IPS DF 19.7 (cell line): ENCODE measurements at regions not wholly inside any gene's neighbourhood (a gene's known extent, or its start where the extent isn't known, plus 50 kb on each side); places are given as distances from the start of the nearest gene placed in this dataset.
"Not testable (repeated sequence)": the region's sequence is repeated elsewhere in the genome, so short reads cannot be mapped to it uniquely, and the experiment has no call there.

Source experiments
- DNase-seq: peaks from one replicate; pipeline ENCODE4 v3.0.0-alpha.2; 2013; ENCODE audit warnings: low read depth, low spot score

- no peak for DNase-seq
Measured at GRCh38 chr11:59008947-59009346, 69.7 kb downstream of the GLYATL1 start.

DNA sequence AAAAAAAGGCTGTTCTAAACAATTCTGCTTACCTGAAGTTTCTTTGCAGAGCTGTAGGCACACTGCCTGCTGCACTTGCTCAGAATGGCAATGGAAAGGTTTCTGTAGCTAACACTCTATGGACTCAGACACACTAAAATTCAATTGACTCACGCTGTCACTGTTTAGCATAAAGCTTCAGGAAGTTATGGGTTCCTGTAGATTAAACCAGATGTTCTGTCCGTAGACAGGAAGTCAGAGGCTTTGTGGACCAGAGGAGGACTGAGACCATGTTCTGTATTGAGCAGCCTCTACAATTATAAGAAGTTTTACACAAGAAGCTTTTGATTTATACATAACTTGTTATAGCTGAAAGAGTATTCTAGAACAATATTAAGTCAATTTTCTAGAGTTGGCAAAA lies 70.4 kb downstream of the GLYATL1 start:
- DNase-seq, result no peak

- no peak for DNase-seq
Measured at GRCh38 chr11:59010708-59011107, 71.4 kb downstream of the GLYATL1 start.

DNA sequence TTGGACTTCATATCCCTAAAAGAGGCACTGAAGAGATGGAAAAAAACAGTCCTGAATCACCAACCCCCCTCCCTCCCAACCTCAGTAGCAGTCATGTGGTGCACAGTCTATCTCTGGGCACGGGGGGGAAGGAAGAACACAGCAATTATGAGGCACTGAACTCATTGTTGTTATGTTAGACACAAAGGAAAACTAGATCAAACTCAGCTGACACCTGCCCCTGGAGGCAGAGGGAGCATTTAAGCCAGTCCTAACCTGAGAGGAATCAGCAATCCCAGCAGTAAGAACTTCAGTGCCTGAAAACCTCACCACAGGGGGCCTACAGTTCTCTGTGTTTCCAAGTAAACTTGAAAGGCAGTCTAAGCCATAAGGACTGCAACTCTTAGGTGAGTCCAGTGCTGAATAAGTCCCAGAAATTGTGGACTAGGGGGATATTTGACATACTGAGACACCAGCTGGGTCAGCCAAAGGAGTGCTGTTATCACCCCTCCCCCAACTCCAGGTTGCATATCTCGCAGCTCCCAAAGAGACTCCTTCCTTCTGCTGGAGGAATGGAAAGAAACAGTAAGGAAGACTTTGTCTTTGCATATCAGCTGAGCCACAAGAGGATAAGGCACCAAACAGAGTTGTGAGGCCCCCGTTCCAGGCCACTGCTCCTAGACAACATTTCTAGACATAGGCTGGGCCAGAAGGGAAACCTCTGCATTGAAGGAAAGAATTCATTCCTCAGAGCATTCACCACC lies 72.5 kb downstream of the GLYATL1 start:
- peak; percentile 78 for DNase-seq

GRCh38 chr11:59012398-59013265 lies 73.3 kb downstream of the GLYATL1 start:
- no peak for DNase-seq

DNA sequence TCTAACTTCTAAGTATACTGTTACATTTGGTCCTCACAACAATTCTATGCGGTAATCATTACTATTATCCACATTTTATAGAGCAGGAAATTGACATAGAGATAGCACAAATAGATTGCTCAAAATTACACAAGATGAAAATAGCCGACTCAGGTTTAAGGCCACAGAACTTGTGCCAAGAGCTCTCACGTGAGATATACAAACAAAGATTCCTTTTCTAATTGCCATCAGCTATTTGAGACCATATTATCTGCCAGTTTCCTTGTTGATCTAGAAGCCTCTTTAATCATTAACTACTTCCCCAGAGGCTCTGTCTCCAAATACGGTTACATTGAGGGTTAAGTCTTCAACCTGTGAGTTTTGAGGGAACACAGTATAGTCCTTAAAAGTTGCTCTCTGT lies 61.0 kb upstream of the GLYATL1B start:
- no peak for DNase-seq

GRCh38 chr11:59028105-59028504 lies 58.0 kb upstream of the GLYATL1B start:
- no peak for DNase-seq

DNA sequence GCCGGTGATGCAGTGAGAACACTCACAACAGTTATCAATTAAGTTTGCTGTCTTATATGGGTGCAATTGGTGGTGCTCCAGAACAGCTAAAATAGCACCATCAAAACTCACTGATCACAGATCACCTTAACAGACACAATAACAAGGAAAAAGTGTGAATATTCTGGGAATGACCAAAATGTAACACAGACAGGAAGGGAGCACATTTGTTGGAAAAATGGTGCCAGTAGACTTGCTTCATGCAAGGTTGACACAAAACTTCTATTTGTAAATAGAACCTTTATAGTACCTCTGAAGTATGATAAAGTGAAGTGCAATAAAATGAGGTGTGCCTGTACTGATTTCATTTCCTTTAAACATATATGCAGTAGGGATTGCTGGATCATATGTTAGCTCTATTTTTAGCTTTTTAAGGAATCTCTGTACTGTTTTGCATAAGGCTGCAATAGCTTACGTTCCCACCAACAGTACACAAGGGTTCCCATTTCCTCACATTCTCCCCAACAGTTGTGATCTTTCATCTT lies 56.7 kb upstream of the GLYATL1B start:
- no peak for DNase-seq

GRCh38 chr11:59030037-59030436 lies 56.1 kb upstream of the GLYATL1B start:
- DNase-seq, result no peak

- not testable (repeated sequence) for DNase-seq
Measured at GRCh38 chr11:59031746-59032145, 54.4 kb upstream of the GLYATL1B start.
